GM12874 (cell line): ENCODE measurements at regions not wholly inside any gene's neighbourhood (a gene's known extent, or its start where the extent isn't known, plus 50 kb on each side); places are given as distances from the start of the nearest gene placed in this dataset.

Experiments
- CTCF ChIP-seq: IDR thresholded peaks from 2 replicates; pipeline ENCODE4 v1.5.1; 2011; ENCODE audit warnings: low read depth, mild to moderate bottlenecking, control low read depth, low read length, moderate library complexity; ENCODE audit not compliant: insufficient read depth

- no peak for TF ChIP-seq CTCF
These were observed 516.6 kb upstream of the SEMA3D start for GRCh38 chr7:85703251-85704010.

- TF ChIP-seq CTCF = no peak
These were observed 515.5 kb upstream of the SEMA3D start for GRCh38 chr7:85702348-85702747.

GRCh38 chr7:85699482-85699881 lies 512.6 kb upstream of the SEMA3D start:
- no peak for TF ChIP-seq CTCF

GRCh38 chr7:85695533-85695932 lies 508.7 kb upstream of the SEMA3D start:
- no peak for TF ChIP-seq CTCF

- no peak for TF ChIP-seq CTCF
These were observed 508.2 kb upstream of the SEMA3D start for GRCh38 chr7:85695041-85695440.

GRCh38 chr7:85693326-85693725 lies 506.5 kb upstream of the SEMA3D start:
- no peak for TF ChIP-seq CTCF

- no peak for TF ChIP-seq CTCF
These were observed 501.9 kb upstream of the SEMA3D start for GRCh38 chr7:85688712-85689111.
